Putamen (tissue), 1 donor: ENCODE measurements at regions not wholly inside any gene's neighbourhood (a gene's known extent, or its start where the extent isn't known, plus 50 kb on each side); places are given as distances from the start of the nearest gene placed in this dataset.

Experiments used
- DNase-seq: peaks from one replicate; pipeline ENCODE4 v3.0.0-alpha.2; 2016; ENCODE audit warnings: low spot score

DNA sequence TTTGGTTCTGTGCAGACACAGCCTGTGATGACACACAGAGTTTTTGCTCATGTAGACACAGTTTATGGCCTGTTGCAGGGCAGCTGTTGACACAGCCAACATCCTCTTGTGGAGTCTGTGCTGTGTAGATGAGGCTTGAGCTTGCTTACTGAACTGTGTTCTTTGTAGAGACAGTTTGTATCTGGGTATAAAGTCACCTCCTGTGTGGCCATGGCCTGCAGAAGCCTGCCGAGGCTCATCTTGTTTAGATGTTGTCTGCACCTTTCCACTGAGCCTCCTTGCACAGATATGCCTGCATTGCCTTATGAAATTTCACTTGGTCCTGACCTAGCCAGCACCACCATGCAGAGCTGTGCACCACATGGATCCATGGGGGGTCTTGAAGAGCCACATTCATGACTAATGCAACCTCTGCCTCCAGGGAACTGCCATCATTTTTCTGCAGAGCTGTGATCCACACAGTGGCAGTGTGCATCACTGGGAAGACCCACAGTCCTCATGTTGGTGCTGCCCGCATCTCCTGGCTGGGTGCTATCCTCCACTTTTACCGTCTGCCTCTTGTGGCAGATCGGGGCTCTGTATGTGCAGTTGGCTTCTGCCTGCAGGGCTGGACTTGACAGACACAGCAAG is 198.0 kb upstream of the MAMLD1 start:
- DNase-seq, result no peak

DNA sequence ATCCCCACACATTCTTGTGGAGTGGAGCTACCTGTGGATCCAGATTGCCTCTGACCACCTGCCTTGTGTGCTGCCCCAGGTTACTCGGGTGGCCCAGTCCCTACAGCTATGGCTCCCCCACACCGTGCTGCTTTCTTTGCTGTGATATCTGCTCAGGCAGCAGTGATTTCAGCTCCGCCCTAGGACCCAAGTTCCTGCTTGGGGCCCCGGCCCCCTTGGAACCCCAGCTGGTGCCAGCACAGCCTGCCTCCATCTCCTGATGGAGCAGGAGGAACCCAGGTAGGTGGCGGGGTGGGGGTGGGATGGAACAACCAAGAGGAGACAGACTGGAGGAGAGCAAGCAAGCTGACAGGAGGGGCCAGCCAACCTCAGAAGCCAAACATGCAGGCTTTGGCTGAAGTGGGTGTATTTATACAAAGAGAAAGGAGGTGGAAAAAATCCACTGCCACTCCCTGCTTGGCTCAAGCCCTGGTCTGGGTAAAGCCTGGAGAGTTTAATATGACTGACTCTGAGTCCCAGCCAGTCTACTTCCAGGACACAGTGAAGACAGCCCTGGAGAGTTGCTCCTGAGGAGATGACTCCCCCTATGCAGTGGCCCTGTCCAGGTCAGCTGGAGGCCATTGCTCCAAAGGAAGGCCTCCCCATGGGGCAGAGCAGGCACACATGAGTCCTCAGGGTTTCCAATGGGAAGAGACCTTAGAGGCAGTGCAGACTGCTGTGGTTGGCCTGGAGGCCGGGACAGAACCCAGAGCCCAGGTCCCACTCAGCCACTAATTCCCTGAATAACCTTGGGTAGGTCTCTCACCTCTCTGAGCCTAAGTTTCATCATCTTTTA is 197.1 kb upstream of the MAMLD1 start:
- no peak for DNase-seq

DNA sequence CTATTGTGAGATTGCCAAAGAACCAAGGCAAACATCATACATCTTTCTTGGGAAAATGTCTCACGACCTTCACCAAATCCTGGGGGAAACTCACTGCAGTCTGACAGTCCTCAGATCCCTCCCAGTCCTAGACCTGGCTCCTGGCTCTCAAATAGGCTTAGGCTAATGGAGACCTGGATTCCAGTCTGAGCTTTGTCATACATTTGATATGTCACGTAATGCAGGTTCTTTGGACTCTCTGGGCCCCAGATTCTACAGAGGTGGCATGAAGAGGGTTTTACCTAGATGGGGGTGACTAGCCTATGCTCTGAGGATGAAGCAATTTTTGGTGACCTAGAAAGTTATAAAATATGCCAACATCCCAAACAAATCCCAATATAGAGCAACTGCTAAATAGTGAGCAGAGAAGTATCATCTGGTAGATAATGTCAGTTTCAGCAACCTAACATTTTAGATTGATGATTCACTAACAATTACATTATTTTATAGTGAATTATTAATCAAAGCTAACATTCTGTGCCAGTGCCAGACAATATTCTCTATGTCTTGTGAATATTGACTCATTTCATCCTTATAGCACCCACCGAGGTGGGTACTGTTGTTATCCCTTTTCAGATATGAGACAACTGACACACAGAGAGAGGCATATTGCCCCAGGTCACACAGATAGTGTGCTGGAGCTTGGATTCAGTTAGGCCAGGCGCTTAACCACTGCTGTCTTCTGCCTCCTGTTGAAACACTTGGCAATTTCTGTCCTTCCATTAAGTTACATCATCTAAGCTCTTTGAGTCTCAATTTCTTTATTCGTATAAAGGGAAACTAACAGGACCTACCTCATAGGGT is 195.4 kb upstream of the MAMLD1 start:
- no peak for DNase-seq

DNA sequence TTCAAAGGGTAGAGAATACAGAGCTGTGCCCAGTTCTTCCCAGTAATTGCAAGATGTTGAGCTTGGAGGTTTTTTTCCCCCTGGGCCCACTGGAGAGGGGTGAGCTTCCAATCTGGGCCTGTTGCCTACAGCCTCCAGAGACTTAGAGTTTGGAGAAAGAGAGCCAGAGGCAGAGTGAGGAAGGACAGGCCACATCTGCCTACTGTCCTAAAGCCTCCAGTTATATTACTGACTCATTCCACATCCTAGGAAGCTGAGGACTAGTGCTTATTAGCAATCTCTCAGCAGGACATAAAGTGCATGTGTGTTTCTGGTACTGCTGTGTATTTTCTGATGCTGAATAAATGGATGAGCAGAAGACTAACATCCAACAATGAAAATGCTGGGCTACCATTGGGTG is 181.0 kb upstream of the MAMLD1 start:
- no peak for DNase-seq

DNA sequence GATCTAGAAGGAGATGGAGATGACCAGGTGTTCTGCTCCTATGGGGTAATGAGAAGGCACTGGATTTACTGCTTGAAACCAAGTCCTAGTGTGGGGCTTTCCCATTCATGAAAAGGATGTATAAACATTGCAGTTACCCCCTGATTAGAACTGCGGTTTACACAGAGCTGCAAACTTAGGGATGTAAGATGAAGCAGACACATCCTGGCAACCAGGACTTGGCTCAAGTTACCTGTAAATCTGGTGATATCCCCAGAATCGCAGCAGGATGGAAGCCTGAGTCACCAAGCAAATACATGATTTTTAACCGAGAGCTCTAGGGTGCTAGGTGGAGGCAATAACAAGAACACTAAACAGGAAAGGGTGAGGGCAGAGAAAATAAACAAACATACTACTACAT is 178.6 kb upstream of the MAMLD1 start:
- DNase-seq, result no peak

DNA sequence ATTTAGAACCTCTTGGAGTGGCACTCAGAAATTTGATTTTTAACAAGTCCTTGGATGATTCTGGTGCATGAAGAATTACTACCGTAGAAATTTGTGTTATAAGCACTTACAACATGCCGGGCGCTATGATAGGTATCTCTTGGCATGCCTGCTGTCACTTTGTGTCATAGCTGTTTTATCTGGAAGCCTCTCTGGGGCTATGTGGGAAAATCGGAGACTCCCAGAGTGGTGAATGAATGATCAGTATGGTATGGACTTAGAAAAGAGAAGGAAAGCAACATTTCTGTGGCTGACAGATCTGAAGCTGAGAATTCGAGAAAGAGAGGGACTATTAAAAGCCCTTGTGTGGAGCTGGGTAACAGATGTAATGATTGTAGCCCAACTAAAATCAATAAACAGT is 177.4 kb upstream of the MAMLD1 start:
- no peak for DNase-seq

DNA sequence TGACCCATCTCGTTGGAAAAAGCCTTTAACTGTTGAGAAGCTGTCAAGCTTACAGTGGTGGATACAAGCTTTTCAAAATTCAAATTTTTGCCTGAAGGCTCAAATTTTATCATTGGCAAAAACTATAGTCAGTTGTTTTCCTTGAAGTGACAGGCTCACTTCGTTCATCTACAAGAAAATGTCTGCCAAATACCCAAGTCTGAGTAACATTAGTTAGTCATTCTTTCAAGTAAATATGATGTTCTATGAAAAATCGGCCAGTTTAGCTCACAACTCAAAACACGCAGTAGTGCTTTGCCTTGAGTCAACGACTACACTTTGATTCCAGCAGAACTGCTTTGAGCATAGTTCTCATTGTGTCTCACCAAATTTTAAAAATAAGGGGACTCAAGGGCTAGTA is 170.3 kb upstream of the MAMLD1 start:
- DNase-seq, result no peak

DNA sequence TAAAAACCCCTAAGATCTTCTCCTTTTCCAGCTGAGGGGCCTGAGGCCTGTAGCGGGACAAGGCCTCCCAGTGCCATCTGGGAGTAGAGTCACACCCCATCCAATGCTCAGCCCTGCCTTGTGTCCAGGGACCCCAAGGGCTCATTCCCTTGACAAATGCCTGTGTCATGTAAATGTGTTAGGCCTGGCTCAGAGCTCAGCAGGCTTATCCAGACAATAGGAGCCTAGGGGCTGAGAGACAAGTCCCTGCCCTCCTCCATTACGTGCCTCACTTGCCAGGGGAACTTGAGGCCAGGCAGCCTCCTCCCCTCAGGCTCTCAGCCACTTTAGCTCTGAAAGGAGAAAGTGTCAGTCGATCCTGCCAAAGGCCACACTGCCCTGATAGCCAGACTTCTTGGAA is 166.8 kb upstream of the MAMLD1 start:
- no peak for DNase-seq

DNA sequence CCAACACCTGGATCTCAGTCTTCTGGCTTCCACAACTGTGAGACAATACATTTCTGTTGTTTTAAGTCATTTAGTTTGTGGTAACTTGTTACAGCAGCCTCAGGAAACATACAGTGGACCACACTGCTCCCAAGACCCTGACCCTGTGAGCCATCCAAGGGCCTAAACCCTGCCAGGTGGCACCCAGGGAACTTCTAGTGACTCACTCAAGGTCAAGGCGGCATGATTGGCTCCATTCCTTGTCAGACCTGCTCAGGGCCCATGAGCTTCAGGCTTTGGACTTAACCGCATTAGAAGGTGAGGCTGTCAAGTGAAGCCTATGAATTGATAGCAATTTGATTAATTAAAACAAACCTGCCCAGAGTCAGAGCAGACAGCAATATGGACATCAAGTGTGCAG is 165.7 kb upstream of the MAMLD1 start:
- DNase-seq, result no peak

DNA sequence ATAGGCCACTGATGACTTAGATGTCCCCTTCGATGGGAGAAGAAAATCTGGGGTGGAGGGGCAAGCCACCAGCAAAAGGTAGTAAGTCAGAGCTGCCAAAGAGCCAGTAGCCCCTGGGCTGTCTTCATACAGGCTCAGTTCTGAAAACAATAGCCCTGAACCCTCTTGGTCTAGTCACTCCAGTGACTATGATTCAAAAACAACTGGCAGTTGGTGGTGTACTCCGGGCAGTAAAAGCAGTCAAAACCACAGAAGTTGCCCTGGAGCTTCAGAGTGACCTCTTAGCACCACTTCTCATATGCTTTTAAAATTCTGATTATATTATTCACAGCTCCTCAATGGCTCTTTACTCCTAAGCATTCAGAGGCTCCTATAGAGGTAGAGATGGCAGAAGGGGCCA is 164.3 kb upstream of the MAMLD1 start:
- DNase-seq, result no peak

DNA sequence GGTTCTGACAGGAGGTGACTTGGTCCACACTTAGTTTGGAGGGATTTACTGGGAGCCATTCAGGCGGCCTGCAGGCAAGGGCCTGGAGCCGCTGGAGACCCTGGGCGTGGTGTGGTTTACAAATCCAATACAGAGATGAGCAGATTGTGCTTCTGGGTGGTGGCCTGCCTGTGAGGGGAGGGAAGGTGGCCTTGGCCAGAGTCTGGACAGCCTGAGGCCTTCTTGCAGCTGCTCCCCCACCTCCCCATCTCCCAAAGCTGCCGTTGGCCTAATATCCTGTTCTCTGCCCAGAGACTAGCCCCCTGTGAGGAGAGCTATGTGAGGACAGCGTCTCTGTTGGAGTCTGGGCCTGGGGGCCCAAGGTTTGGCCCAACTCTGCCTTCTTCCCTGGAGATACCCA is 163.9 kb upstream of the MAMLD1 start:
- no peak for DNase-seq

DNA sequence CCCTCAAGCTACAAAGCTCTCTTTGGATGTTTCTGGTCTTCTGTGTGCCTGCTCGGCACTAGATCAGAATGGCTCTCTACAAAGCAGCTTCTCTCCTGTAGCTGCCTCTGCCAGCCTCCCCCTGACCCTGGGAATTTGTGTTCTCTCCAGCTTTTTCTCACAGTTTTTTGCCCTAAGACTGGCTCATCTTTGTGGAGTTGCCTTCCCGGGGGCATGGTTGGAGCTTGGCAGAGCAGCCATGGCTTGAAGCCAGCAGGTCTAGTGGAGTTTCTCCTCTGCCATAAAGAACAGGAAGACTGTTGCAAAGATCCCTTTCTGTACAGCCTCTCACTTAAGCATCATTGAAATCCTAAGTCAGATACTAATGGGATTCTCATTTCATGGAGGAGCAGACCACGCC is 163.3 kb upstream of the MAMLD1 start:
- DNase-seq, result no peak

DNA sequence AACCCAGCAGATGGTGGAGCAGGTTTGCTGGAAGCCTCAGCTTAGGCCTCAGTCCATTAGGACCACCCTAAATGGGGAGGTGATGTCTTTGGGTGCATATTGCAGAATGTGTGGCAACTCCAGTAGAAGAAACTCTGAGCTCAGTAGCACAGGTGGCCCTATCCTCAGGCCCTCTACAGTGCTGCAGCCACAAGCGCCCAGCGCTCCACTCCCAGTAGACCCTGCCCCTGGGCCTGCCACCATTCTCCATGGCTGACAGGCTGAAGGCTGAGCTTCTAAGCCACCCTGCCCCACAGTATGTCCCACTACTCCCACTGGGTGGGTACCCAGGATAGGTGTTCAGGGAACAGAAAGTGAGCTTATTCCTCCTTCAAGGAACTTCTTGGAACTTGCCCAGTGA is 162.8 kb upstream of the MAMLD1 start:
- no peak for DNase-seq

DNA sequence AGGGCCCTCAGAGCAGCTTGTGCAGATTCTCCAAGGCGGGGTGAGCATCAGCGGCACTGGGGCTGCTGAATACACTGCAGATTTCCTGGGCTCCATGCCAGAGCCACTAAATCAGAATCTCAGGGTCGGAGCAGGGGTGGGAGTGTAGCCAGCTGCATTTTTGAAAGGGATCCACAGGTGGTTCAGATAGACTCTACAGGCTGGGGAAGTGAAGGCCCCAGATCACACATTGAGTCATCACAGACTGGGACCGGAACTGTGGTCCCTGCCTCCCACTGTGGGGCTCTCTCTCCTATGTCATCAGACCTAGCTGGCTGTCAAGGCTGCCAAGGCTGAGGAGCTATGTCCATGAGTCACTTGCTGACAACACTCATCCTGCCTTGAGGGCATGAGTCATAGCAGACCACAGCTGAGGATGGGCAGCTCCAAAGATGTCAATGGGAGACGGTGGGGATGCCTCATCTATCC is 162.3 kb upstream of the MAMLD1 start:
- DNase-seq, result no peak

DNA sequence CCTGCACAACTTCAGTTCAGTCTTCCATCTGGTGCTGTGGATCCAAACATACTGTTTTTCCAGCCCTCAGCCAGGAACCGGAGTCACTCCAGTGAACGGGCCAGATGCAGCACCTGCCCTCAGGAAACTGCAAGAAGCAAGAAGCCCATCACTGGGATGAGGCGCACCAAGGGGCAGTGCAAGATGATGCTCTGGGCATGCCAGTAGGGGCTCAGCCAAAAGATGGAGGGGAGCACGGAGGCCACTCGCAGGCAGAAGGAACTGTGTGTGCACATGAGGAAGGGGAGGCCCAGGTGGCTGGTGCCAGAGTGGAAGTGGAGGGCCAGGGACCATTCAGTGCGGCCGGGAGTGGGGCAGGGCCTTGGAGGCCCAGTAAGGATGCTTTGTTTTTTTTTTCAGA is 161.7 kb upstream of the MAMLD1 start:
- DNase-seq, result no peak

DNA sequence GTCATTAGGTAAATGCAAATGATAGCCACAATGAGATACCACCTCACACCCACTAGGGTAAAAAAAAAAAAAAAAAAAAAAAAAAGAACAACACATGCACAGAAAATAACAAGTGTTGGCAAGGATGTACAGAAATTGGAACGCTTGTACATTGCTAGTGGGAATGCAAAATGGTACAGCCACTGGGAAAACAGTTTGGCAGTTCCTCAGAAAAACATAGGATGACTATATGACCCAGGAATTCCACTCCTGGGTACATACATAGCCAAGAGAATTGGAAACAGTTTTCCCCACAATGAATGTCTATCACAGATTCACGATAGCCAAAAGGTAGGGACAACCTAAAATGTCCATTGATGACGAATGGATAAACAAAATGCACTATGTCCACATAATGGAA is 161.3 kb upstream of the MAMLD1 start:
- DNase-seq, result no peak

DNA sequence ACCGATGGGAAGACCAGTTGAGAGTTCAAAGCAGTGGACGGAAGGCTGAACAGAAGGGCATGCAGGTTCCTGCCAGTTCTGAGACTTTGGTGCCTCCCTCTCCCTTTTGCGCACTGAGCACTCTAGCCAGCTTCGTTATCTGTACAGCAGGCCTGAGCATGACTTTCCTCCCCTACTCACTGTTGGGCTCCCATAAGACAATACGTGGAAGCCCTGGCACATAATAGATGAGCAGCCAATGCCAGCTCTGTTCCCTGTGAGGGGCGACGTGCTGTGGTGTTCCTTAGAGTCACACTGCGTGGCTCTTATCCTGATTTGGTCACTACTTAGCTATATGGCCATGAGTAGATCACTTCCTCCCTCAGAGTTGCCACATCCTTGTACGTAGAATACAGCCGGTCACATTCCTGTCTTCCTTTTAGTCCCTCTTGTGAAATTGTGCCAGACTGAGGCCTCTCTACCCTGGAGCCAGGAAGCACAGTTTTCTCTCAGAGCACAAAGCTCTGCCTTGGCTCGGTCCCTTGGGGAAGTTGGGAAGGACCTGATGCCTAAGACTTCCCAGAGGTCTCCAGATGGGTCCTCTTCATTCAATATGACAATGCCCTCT is 160.4 kb upstream of the MAMLD1 start:
- DNase-seq, result no peak

DNA sequence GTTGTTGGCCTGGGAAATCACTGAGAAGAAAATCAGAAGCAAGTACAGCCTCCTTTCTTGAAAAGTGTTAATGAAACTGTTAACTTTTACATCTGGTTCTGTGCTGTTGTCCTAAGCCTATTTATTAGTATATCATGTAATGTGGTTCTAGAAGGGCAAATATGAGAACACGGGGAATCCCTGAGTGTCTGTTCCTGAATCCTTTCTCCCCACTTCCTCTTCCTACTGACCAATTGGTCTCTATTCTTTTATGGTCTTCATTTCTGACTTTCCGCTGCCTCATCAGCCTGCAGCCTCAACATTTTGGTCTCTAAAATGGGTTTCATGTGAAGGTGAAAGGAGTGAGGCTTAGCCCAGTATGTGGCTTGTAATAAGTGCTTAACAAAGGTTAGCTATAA is 159.9 kb upstream of the MAMLD1 start:
- no peak for DNase-seq

DNA sequence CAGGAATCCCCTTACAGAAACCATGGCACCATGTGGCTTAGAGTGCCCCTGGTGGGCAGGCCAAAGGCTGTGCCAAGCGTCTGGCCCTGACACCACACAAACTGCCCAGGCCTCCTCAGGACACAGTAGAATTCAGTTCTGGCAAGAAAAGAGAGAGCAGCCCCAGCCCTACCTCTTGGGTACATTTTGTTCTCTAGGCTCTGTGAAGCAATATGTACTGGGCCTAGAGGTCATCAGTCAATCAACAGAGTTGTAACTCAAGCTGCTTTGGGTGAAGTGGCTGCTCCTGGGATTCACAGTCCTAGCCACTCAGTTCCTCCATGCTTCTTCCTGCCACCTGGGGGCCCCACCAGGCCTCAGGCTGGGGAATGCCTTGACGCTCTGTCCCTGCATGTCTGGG is 158.1 kb upstream of the MAMLD1 start:
- DNase-seq, result no peak

DNA sequence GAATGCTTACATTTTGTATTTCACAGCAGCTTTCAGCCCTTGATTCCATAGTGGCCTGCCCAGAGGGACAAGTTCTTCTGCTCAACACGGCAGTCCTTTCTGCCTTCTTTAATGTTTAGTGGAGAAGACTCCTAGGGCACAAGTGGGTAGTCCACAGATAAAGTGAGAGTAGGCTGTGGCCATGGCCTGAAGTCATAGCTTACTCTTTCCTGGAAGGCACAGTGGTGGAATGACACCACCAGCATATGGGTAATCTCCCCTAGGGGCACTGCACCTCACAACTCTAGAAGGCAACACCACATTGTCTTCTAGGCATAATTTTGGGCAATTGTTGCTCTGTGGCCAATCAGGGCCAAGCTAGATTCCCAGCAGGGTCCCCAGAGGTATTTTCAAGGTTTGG is 155.4 kb upstream of the MAMLD1 start:
- no peak for DNase-seq

DNA sequence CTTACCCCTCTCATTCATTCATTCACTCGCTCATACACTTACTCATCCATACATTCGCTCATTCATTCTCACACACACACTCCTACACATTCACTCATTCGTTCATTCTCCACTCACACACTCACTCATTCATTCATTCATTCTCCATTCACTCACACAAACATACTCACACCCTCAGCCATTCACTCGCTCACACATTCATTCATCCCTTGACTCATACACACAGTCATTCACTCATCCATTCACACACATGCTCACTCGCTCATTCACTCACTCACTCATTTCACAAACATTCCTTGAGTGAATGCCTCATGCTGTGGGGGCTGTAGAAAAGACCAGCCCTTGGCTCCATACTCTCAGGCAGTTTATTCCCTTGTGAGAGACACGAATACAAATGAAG is 151.1 kb upstream of the MAMLD1 start:
- DNase-seq, result no peak

DNA sequence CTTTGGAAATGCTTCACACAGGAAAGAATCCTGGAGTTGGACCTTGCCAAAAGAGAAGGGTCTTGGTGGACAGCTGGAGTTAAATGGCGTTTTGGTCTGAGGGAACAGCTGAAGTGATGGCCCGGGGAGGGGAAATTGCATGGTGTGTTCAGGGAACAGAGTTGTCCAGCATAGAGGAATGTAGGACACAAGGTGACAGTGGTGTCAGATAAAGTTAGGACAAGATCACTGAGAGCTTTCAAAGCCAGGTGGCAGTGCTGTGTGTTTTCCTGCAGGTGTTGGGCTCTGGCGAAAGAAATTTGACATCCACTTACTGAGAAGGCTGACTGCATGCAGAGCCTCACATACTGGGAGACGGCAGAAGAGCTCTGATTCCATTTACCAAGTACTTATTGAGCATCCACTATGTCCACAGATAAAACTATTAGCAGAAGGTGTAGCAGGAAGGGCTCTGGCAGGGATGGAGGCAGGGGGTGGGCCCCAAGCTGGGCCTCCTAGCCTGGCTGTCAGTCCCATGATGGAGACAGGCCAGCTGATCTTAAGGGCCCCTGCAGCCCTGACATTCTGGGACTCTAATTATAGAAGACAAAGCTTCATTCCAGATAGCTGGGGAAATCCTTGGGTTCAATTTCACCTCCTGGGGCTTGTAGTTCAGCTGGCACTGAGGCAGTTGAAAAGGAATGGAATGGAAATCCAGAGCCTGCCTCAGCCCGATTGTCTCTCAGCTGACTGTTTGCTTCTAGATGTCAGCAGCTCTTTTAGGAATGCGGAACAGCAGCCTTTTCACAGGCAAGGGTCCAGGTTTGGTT is 150.2 kb upstream of the MAMLD1 start:
- DNase-seq, result no peak
